ENCODE measurements at regions not wholly inside any gene's neighbourhood (a gene's known extent, or its start where the extent isn't known, plus 50 kb on each side); places are given as distances from the start of the nearest gene placed in this dataset.

DNA sequence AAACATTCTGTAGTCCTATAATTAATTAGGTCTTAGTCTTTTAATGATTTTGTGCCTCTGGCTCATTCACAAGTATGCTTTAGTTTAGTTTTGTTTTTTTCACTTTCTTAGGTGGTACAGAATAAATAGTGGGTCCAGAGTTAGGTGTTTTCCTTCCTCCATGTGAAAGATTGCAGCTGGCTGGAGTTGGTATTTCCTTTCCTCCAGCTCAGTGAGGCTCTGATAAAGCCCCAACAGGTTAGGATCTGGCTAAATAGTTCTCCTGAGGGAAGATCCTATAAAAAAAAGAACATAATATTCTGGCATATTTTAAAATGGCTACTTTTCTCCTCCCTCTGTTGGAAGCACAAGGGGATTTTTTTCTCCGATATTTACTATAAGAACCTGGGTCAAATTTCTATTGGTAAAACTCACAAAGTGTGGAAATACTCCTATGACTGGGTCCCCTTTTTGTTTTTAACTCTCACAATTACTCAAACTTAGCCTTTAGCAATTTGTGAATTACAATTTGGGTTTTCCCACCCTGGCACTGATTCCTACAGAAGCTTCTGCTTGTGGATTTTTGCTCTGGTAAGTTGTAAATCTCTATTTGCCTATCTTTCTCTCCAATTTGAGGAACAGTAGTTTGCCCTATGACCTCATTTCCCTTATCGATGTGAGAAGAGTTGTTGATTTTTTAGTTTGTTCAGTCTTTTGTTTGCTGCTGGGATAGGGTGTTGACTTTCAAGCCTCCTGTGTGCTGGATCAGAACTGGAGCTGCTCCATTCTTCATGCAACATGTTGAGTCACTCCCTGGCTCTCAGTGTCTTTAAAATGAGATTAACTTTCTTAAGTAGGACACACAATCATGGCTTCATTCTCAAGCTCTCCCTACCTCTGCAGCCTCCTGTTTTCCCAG is 500.9 kb downstream of the RNF144A start:
- peaks cover 0 to 3% (median 0%) of the 10 kb centered on the region in 3 donors for H3K27me3 Mint-ChIP-seq (ENCODE audit: low read depth in 3 of 3)
- Histone ChIP-seq H3K4me2 (replicated peaks; ENCODE audit: extremely low read depth, low read length, poor library complexity, severe bottlenecking) (no peak overlapping the region), H3K27ac (ENCODE audit: low read depth in 1 of 2, low read length in 2 of 2) (no peak overlapping the region), H3K9ac (ENCODE audit: insufficient read depth, low read length, poor library complexity, severe bottlenecking) (no peak overlapping the region), H3K9me3 (replicated peaks in 1 of 2; ENCODE audit: control insufficient read depth in 1 of 2, insufficient read depth in 1 of 2, low read length in 2 of 2) (no peaks in the 10 kb centered on the region), H3K79me2 (ENCODE audit: insufficient read depth, low read length) (no peaks in the 10 kb centered on the region), H4K20me1 (ENCODE audit: insufficient read depth, low read length) (no peaks in the 10 kb centered on the region), H3K4me1 (ENCODE audit: control insufficient read depth in 1 of 2, insufficient read depth in 2 of 2, low read length in 2 of 2) (peaks cover 26 to 34% of the 10 kb centered on the region in 2 donors), H3K27me3 (ENCODE audit: control insufficient read depth in 2 of 2, insufficient read depth in 2 of 2, low read length in 2 of 2) (no peaks in the 10 kb centered on the region), H2AFZ (ENCODE audit: insufficient read depth, low read depth, low read length, poor library complexity, severe bottlenecking) (peak overlapping the region; percentile 27), H3K4me3 (replicated peaks in 1 of 3; ENCODE audit: low read depth in 2 of 3, low read length in 3 of 3) (no peak overlapping the region), H3K36me3 (replicated peaks in 1 of 2; ENCODE audit: control insufficient read depth in 1 of 2, insufficient read depth in 2 of 2, low read length in 2 of 2) (no peaks in the 10 kb centered on the region)
- H3K4me3 Mint-ChIP-seq = peak overlapping the region in 1 of 2 donors; percentile 61
- DNase-seq = peak in 1 of 3 donors; percentile 59
- TF ChIP-seq CTCF (IDR thresholded peaks at IDR 0.05) = no peak
- peaks cover 0 to 5% (median 0%) of the 10 kb centered on the region in 7 donors for H3K9me3 Mint-ChIP-seq
- peaks cover 0 to 3% of the 10 kb centered on the region in 2 donors for H3K36me3 Mint-ChIP-seq
- peaks cover 41% of the 10 kb centered on the region for H3K4me1 Mint-ChIP-seq
- intact Hi-C loops (cut with micrococcal nuclease) = no loop called here
- peak overlapping the region in 2 of 7 donors; percentile 26 to 65 for H3K27ac Mint-ChIP-seq
- WGBS (ENCODE audit: insufficient coverage) = no CpG with 5 or more reads among the region's 2 CpGs

- Mint-ChIP-seq H3K36me3 (peaks cover 0 to 3% of the 10 kb centered on the region in 2 donors), H3K4me1 (peaks cover 41% of the 10 kb centered on the region), H3K4me3 (no peak overlapping the region), H3K27me3 (ENCODE audit: low read depth in 3 of 3) (peaks cover 0 to 3% (median 0%) of the 10 kb centered on the region in 3 donors), H3K9me3 (peaks cover 0 to 5% (median 0%) of the 10 kb centered on the region in 7 donors), H3K27ac (peak overlapping the region in 3 of 7 donors; percentile 57 to 74 (median 71))
- H3K9me3 ChIP-seq (replicated peaks in 1 of 2; ENCODE audit: control insufficient read depth in 1 of 2, insufficient read depth in 1 of 2, low read length in 2 of 2) = no peaks in the 10 kb centered on the region
- no peak overlapping the region for H2AFZ ChIP-seq (ENCODE audit: insufficient read depth, low read depth, low read length, poor library complexity, severe bottlenecking)
- H3K27ac ChIP-seq (ENCODE audit: low read depth in 1 of 2, low read length in 2 of 2) = no peak overlapping the region
- no peak overlapping the region for H3K9ac ChIP-seq (ENCODE audit: insufficient read depth, low read length, poor library complexity, severe bottlenecking)
- intact Hi-C loops (cut with micrococcal nuclease) = no loop called here
- H3K4me2 ChIP-seq (replicated peaks; ENCODE audit: extremely low read depth, low read length, poor library complexity, severe bottlenecking) = peak overlapping the region; percentile 27
- H3K79me2 ChIP-seq (ENCODE audit: insufficient read depth, low read length) = no peaks in the 10 kb centered on the region
- peak overlapping the region in 1 of 3 experiments; percentile 16 for H3K4me3 ChIP-seq (replicated peaks in 1 of 3; ENCODE audit: low read depth in 2 of 3, low read length in 3 of 3)
- TF ChIP-seq CTCF (IDR thresholded peaks at IDR 0.05) = no peak
- no peaks in the 10 kb centered on the region for H3K36me3 ChIP-seq (replicated peaks in 1 of 2; ENCODE audit: control insufficient read depth in 1 of 2, insufficient read depth in 2 of 2, low read length in 2 of 2)
- WGBS (ENCODE audit: insufficient coverage) = no CpG with 5 or more reads among the region's 1 CpG
- no peaks in the 10 kb centered on the region for H3K27me3 ChIP-seq (ENCODE audit: control insufficient read depth in 2 of 2, insufficient read depth in 2 of 2, low read length in 2 of 2)
- peaks cover 26 to 34% of the 10 kb centered on the region in 2 donors for H3K4me1 ChIP-seq (ENCODE audit: control insufficient read depth in 1 of 2, insufficient read depth in 2 of 2, low read length in 2 of 2)
- no peaks in the 10 kb centered on the region for H4K20me1 ChIP-seq (ENCODE audit: insufficient read depth, low read length)
- no peak for DNase-seq
These were observed 502.0 kb downstream of the RNF144A start for GRCh38 chr2:7419186-7419585.

Measured in CD14-positive monocyte (primary cell).